Posterior cingulate gyrus (tissue), 11 donors: ENCODE measurements at regions not wholly inside any gene's neighbourhood (a gene's known extent, or its start where the extent isn't known, plus 50 kb on each side); places are given as distances from the start of the nearest gene placed in this dataset.

Experiments
- DNase-seq, 10 donors: peaks; one replicate each; pipeline versions ENCODE4 v3.0.0 to v3.0.0-alpha.2; 2020 to 2021; ENCODE audit warnings: mixed read lengths in 3 of 10
- intact Hi-C: fragments of 100-400 bp; cut with DNase I; formaldehyde crosslinking; loops from one replicate; pipeline ENCODE4 v1.15.1; 2023

GRCh38 chr14:26138764-26139445 is 458.9 kb downstream of the NOVA1 start:
- DNase-seq = no peak
- intact Hi-C loops = no loop called here

- DNase-seq = no peak
Observed at GRCh38 chr14:26137161-26137560, 460.7 kb downstream of the NOVA1 start.

GRCh38 chr14:26132061-26132645 is 465.7 kb downstream of the NOVA1 start:
- intact Hi-C loops = no loop called here
- DNase-seq = no peak

More at GRCh38 chr14:26137161-26137560, 460.7 kb downstream of the NOVA1 start:
- intact Hi-C loops = no loop called here

GRCh38 chr14:26130690-26131089 is 467.1 kb downstream of the NOVA1 start:
- intact Hi-C loops = no loop called here
- DNase-seq = no peak

GRCh38 chr14:26128931-26129671 is 468.7 kb downstream of the NOVA1 start:
- no peak for DNase-seq

GRCh38 chr14:26124896-26125438 is 472.9 kb downstream of the NOVA1 start:
- intact Hi-C loops = loop anchor here (5.0 kb wide), 1 partner anchor 288 kb away; no protein-coding TSS in a partner anchor
- no peak for DNase-seq

More at GRCh38 chr14:26128931-26129671, 468.7 kb downstream of the NOVA1 start:
- intact Hi-C loops = loop anchor here (5.0 kb wide), 1 partner anchor 292 kb away; no protein-coding TSS in a partner anchor

- intact Hi-C loops = no loop called here
- DNase-seq = no peak
Observed at GRCh38 chr14:26123459-26123858, 474.4 kb downstream of the NOVA1 start.

- DNase-seq = no peak
- intact Hi-C loops = no loop called here
Observed at GRCh38 chr14:26121181-26121580, 476.7 kb downstream of the NOVA1 start.

- DNase-seq = no peak
- intact Hi-C loops = no loop called here
Observed at GRCh38 chr14:26113911-26114640, 483.8 kb downstream of the NOVA1 start.

GRCh38 chr14:26104717-26105116 is 493.1 kb downstream of the NOVA1 start:
- no peak for DNase-seq
- intact Hi-C loops = no loop called here

GRCh38 chr14:26097852-26098251 is 500.0 kb downstream of the NOVA1 start:
- intact Hi-C loops = no loop called here

GRCh38 chr14:26088275-26088674 is 509.6 kb downstream of the NOVA1 start:
- intact Hi-C loops = no loop called here

More at GRCh38 chr14:26097852-26098251, 500.0 kb downstream of the NOVA1 start:
- DNase-seq = peak in 1 of 10 donors; percentile 46

GRCh38 chr14:26081043-26081442 is 516.8 kb downstream of the NOVA1 start:
- intact Hi-C loops = no loop called here
- no peak for DNase-seq

More at GRCh38 chr14:26088275-26088674, 509.6 kb downstream of the NOVA1 start:
- no peak for DNase-seq

GRCh38 chr14:26078561-26078960 is 519.3 kb downstream of the NOVA1 start:
- intact Hi-C loops = no loop called here
- no peak for DNase-seq

GRCh38 chr14:26074892-26075291 is 522.9 kb downstream of the NOVA1 start:
- DNase-seq = no peak
- intact Hi-C loops = no loop called here

- intact Hi-C loops = no loop called here
- no peak for DNase-seq
Observed at GRCh38 chr14:26070443-26070842, 527.4 kb downstream of the NOVA1 start.

- DNase-seq = no peak
- intact Hi-C loops = no loop called here
Observed at GRCh38 chr14:26067786-26068459, 529.9 kb downstream of the NOVA1 start.

- no peak for DNase-seq
- intact Hi-C loops = no loop called here
Observed at GRCh38 chr14:26067341-26067740, 530.5 kb downstream of the NOVA1 start.

GRCh38 chr14:26056036-26056616 is 541.7 kb downstream of the NOVA1 start:
- intact Hi-C loops = no loop called here

More at GRCh38 chr14:26056036-26056616, 541.7 kb downstream of the NOVA1 start:
- DNase-seq = no peak
